Tibial nerve (tissue), 3 donors: ENCODE measurements at regions not wholly inside any gene's neighbourhood (a gene's known extent, or its start where the extent isn't known, plus 50 kb on each side); places are given as distances from the start of the nearest gene placed in this dataset.

Experiments
- EP300 ChIP-seq, 2 donors: sonication (generic); formaldehyde crosslinking; IDR thresholded peaks; one replicate each; pipeline ENCODE4 v1.6.1; 2017; ENCODE audit warnings: antibody characterized with exemption in 2 of 2, mild to moderate bottlenecking in 1 of 2
- POLR2A ChIP-seq, 2 donors: fragments of 450-650 bp; IDR thresholded peaks; one replicate each; pipeline ENCODE4 v1.6.1; 2017; ENCODE audit warnings: antibody characterized with exemption in 2 of 2, mild to moderate bottlenecking in 2 of 2, moderate library complexity in 2 of 2

DNA sequence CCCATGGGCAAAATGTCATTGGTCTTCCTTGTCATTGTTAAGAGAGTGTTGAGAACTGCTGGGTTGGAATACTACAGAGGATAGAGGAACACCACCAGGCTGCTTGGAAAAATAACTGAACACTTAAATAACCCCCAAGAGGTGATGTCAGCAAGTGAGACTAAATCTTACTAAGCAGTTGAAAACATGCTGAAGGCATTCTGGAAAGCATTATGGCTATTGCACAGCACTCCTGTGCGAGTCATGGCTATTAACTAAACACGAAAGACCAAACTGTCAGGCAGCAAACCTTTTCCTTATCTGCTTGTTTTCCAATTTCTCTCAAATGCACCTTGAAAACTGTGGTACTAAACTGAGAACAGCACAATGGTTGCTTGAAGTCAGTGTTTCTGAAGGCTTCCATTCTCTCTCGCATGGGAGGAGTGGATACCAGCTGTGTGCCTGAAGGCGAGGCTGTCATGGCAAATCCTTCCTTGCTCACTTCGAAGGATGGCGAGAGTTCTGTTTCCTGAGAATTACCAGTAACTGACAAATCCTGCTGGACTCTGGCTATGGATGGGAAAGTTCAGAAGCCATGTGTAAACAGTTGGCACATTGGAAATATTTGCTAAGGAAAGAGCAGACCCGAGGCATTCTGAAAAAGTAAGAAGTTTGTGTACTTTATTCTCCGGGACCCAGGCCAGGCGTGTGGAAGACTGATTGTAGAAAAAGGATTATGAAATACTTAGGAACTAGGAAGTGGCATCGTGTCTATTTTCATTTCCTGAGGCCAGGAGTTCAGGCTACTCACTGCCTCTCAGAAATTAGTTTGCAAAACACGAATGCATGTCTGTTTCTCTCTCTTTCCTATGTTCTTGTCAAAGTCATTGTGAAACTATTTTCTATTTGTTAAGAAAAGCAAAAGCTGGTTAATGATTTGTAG is 182.1 kb downstream of the DMRT2 start:
- TF ChIP-seq EP300 (IDR thresholded peaks at IDR 0.05) (peak in 1 of 2 donors; percentile 77), POLR2A (IDR thresholded peaks at IDR 0.05) (no peak)
